H1 (cell line): ENCODE measurements at regions not wholly inside any gene's neighbourhood (a gene's known extent, or its start where the extent isn't known, plus 50 kb on each side); places are given as distances from the start of the nearest gene placed in this dataset.

Experiments used
- CEBPB ChIP-seq: IDR thresholded peaks from 2 replicates; pipeline ENCODE4 v1.6.1; 2012; ENCODE audit warnings: low read depth, low read length
- CTCF ChIP-seq, 3 experiments: IDR thresholded peaks; 1 replicate in 2 of 3; 2 replicates in 1 of 3; pipeline versions ENCODE4 v1.5.1 to v1.6.1; 2011; ENCODE audit warnings: low read length in 3 of 3, mild to moderate bottlenecking in 3 of 3, inconsistent platforms in 2 of 3, low read depth in 1 of 3, moderate library complexity in 1 of 3; ENCODE audit not compliant: insufficient read depth in 1 of 3; ENCODE audit errors: control extremely low read depth in 1 of 3
- EP300 ChIP-seq, 2 experiments: IDR thresholded peaks; 1 replicate in 1 of 2; 2 replicates in 1 of 2; pipeline ENCODE4 v1.6.1; 2011 to 2012; ENCODE audit warnings: low read depth in 2 of 2, low read length in 2 of 2, mild to moderate bottlenecking in 2 of 2, borderline replicate concordance in 1 of 2, inconsistent platforms in 1 of 2, moderate library complexity in 1 of 2
- EZH2 ChIP-seq: fragments of 200-600 bp; sonication (generic); IDR thresholded peaks from 2 replicates; pipeline ENCODE4 v1.7.1; 2012; ENCODE audit warnings: low read depth, mild to moderate bottlenecking, moderate library complexity, low read length, inconsistent platforms; ENCODE audit not compliant: severe bottlenecking
- JUND ChIP-seq: IDR thresholded peaks from 2 replicates; pipeline ENCODE4 v1.6.1; 2011; ENCODE audit warnings: mild to moderate bottlenecking, improper control_type of control experiment, low read length
- KDM1A ChIP-seq: fragments of 200-600, 300-600 bp; sonication (generic); IDR thresholded peaks from 2 replicates; pipeline ENCODE4 v1.7.1; 2016; ENCODE audit warnings: mild to moderate bottlenecking, low read length, borderline replicate concordance
- MAFK ChIP-seq: IDR thresholded peaks from 2 replicates; pipeline ENCODE4 v1.6.1; 2012; ENCODE audit warnings: low read depth, mild to moderate bottlenecking, improper control_type of control experiment, low read length
- POLR2A ChIP-seq, 2 experiments: IDR thresholded peaks; 1 replicate in 1 of 2; 2 replicates in 1 of 2; pipeline ENCODE4 v1.6.1; 2011; ENCODE audit warnings: low read depth in 2 of 2, low read length in 2 of 2, mild to moderate bottlenecking in 2 of 2; ENCODE audit errors: control extremely low read depth in 1 of 2
- POU5F1 ChIP-seq: IDR thresholded peaks from 2 replicates; pipeline ENCODE4 v1.6.1; 2011; ENCODE audit warnings: low read depth, mild to moderate bottlenecking, low read length, moderate library complexity
- SIN3A ChIP-seq, 2 experiments: IDR thresholded peaks in 1 of 2; conservative IDR thresholded peaks in 1 of 2; 2 replicates each; pipeline ENCODE4 v1.6.1; 2011 to 2012; ENCODE audit warnings: low read length in 2 of 2, improper control_type of control experiment in 1 of 2, low read depth in 1 of 2, mild to moderate bottlenecking in 1 of 2
- SP1 ChIP-seq: IDR thresholded peaks from 2 replicates; pipeline ENCODE4 v1.6.1; 2011; ENCODE audit warnings: low read depth, low read length
- SP2 ChIP-seq: IDR thresholded peaks from 2 replicates; pipeline ENCODE4 v1.6.1; 2012; ENCODE audit warnings: mild to moderate bottlenecking, low read length, inconsistent platforms
- SUZ12 ChIP-seq: fragments of 200-600 bp; sonication (generic); IDR thresholded peaks from 2 replicates; pipeline ENCODE4 v1.6.1; 2012; ENCODE audit warnings: mild to moderate bottlenecking, inconsistent platforms, low read length, moderate library complexity, mixed read lengths
- TAF1 ChIP-seq: IDR thresholded peaks from 2 replicates; pipeline ENCODE4 v1.6.1; 2011; ENCODE audit warnings: mild to moderate bottlenecking, low read depth, low read length

GRCh38 chr7:156275292-156275691 lies 365.3 kb upstream of the RNF32 start:
- no peak for TF ChIP-seq CTCF (IDR thresholded peaks at IDR 0.05; ENCODE audit: control extremely low read depth in 1 of 3, insufficient read depth in 1 of 3, low read depth in 1 of 3, low read length in 3 of 3)
- no peak for TF ChIP-seq CEBPB
- no peak for TF ChIP-seq POLR2A (IDR thresholded peaks at IDR 0.05; ENCODE audit: control extremely low read depth in 1 of 2, low read depth in 2 of 2, low read length in 2 of 2)
- no peak for TF ChIP-seq TAF1
- TF ChIP-seq SUZ12, result no peak
- TF ChIP-seq JUND, result no peak
- no peak for TF ChIP-seq SP1
- TF ChIP-seq MAFK, result no peak
- TF ChIP-seq KDM1A, result no peak
- TF ChIP-seq EP300 (IDR thresholded peaks at IDR 0.05; ENCODE audit: borderline replicate concordance in 1 of 2, low read depth in 2 of 2, low read length in 2 of 2), result no peak
- no peak for TF ChIP-seq POU5F1
- no peak for TF ChIP-seq SP2
- no peak for TF ChIP-seq SIN3A (conservative IDR thresholded peaks at IDR 0.05 in 1 of 2, IDR thresholded peaks at IDR 0.05 in 1 of 2; ENCODE audit: low read depth in 1 of 2, low read length in 2 of 2)
- no peak for TF ChIP-seq EZH2
